ENCODE measurements at regions not wholly inside any gene's neighbourhood (a gene's known extent, or its start where the extent isn't known, plus 50 kb on each side); places are given as distances from the start of the nearest gene placed in this dataset.
A peak's percentile ranks its signal among the peaks of the same experiment; 100 is the strongest.
"Not testable (repeated sequence)": the region's sequence is repeated elsewhere in the genome, so short reads cannot be mapped to it uniquely, and the experiment has no call there.

- H3K4me2 ChIP-seq (ENCODE audit: low read length) = no peak overlapping the region
- H2BK12ac ChIP-seq (ENCODE audit: low read length) = no peak overlapping the region
- no peak overlapping the region for H3K9ac ChIP-seq (ENCODE audit: low read length)
- H3K9me3 ChIP-seq (ENCODE audit: insufficient read depth, low read depth, low read length) = no peaks in the 10 kb centered on the region
- no peak overlapping the region for H3K27ac ChIP-seq (ENCODE audit: low read depth, low read length)
- no peak overlapping the region for H2AFZ ChIP-seq (ENCODE audit: insufficient read depth, low read length, poor library complexity)
- H3K27me3 ChIP-seq (ENCODE audit: insufficient read depth, low read length) = no peaks in the 10 kb centered on the region
- H3K36me3 ChIP-seq (ENCODE audit: control insufficient read depth in 1 of 2, insufficient read depth in 2 of 2, low read length in 2 of 2) = no peaks in the 10 kb centered on the region
- peak in 1 of 2 donors; percentile 35 for DNase-seq
- no peak overlapping the region for H4K8ac ChIP-seq (ENCODE audit: low read depth, low read length)
- no peak overlapping the region for H4K12ac ChIP-seq (ENCODE audit: low read depth, low read length)
- no peak overlapping the region for H3K4me3 ChIP-seq (ENCODE audit: low read depth, low read length)
- no peak overlapping the region for H3K23ac ChIP-seq (ENCODE audit: low read length)
- H4K91ac ChIP-seq (ENCODE audit: low read depth, low read length) = no peak overlapping the region
- H2AK5ac ChIP-seq (ENCODE audit: low read length) = no peak overlapping the region
- H3K4me1 ChIP-seq (ENCODE audit: control insufficient read depth in 1 of 2, insufficient read depth in 2 of 2, low read length in 2 of 2) = peaks cover 0 to 2% of the 10 kb centered on the region in 2 experiments
- H3K79me2 ChIP-seq (ENCODE audit: control insufficient read depth, insufficient read depth, low read length, poor library complexity) = no peaks in the 10 kb centered on the region
- no peak overlapping the region for H3K18ac ChIP-seq (ENCODE audit: low read length)
- no peak overlapping the region for H2BK5ac ChIP-seq (ENCODE audit: low read depth, low read length, poor library complexity)
- H3K79me1 ChIP-seq (ENCODE audit: low read length) = no peaks in the 10 kb centered on the region
- WGBS (ENCODE audit: extremely low coverage, insufficient coverage, insufficient read length) = no CpG with 5 or more reads among the region's 9 CpGs
- no peak overlapping the region for H3K4ac ChIP-seq (ENCODE audit: low read depth, low read length)
- H2BK120ac ChIP-seq (ENCODE audit: insufficient read depth, low read length, poor library complexity) = no peak overlapping the region
- no peak overlapping the region for H3K14ac ChIP-seq (ENCODE audit: low read length)
Measured at GRCh38 chr15:96200357-96200967, 130.0 kb upstream of the NR2F2 start.

- H3K79me1 ChIP-seq (ENCODE audit: low read length) = no peaks in the 10 kb centered on the region
- no peak overlapping the region for H3K4me2 ChIP-seq (ENCODE audit: low read length)
- no peak overlapping the region for H3K4me3 ChIP-seq (ENCODE audit: low read depth, low read length)
- H3K4ac ChIP-seq (ENCODE audit: low read depth, low read length) = no peak overlapping the region
- H2BK5ac ChIP-seq (ENCODE audit: low read depth, low read length, poor library complexity) = no peak overlapping the region
- H3K36me3 ChIP-seq (ENCODE audit: control insufficient read depth in 1 of 2, insufficient read depth in 2 of 2, low read length in 2 of 2) = no peaks in the 10 kb centered on the region
- H3K9ac ChIP-seq (ENCODE audit: low read length) = no peak overlapping the region
- H3K27me3 ChIP-seq (ENCODE audit: insufficient read depth, low read length) = no peaks in the 10 kb centered on the region
- peaks cover 0 to 2% of the 10 kb centered on the region in 2 experiments for H3K4me1 ChIP-seq (ENCODE audit: control insufficient read depth in 1 of 2, insufficient read depth in 2 of 2, low read length in 2 of 2)
- no peak overlapping the region for H4K91ac ChIP-seq (ENCODE audit: low read depth, low read length)
- no peak overlapping the region for H2AK5ac ChIP-seq (ENCODE audit: low read length)
- H3K79me2 ChIP-seq (ENCODE audit: control insufficient read depth, insufficient read depth, low read length, poor library complexity) = no peaks in the 10 kb centered on the region
- no peak overlapping the region for H4K12ac ChIP-seq (ENCODE audit: low read depth, low read length)
- no peak overlapping the region for H3K27ac ChIP-seq (ENCODE audit: low read depth, low read length)
- H3K18ac ChIP-seq (ENCODE audit: low read length) = no peak overlapping the region
- H2BK120ac ChIP-seq (ENCODE audit: insufficient read depth, low read length, poor library complexity) = no peak overlapping the region
- WGBS (ENCODE audit: extremely low coverage, insufficient coverage, insufficient read length) = no CpG with 5 or more reads among the region's 2 CpGs
- no peak overlapping the region for H3K23ac ChIP-seq (ENCODE audit: low read length)
- peak overlapping the region; percentile 45 for H2BK12ac ChIP-seq (ENCODE audit: low read length)
- no peak overlapping the region for H2AFZ ChIP-seq (ENCODE audit: insufficient read depth, low read length, poor library complexity)
- H3K9me3 ChIP-seq (ENCODE audit: insufficient read depth, low read depth, low read length) = no peaks in the 10 kb centered on the region
- H3K14ac ChIP-seq (ENCODE audit: low read length) = no peak overlapping the region
- H4K8ac ChIP-seq (ENCODE audit: low read depth, low read length) = no peak overlapping the region
- DNase-seq = no peak
Measured at GRCh38 chr15:96201696-96202095, 128.8 kb upstream of the NR2F2 start.

- H3K27ac ChIP-seq (ENCODE audit: low read depth, low read length); H3K27me3 ChIP-seq (ENCODE audit: insufficient read depth, low read length); H3K14ac ChIP-seq (ENCODE audit: low read length); H4K8ac ChIP-seq (ENCODE audit: low read depth, low read length); H2AK5ac ChIP-seq (ENCODE audit: low read length); H3K79me1 ChIP-seq (ENCODE audit: low read length); H3K79me2 ChIP-seq (ENCODE audit: control insufficient read depth, insufficient read depth, low read length, poor library complexity); H3K4me3 ChIP-seq (ENCODE audit: low read depth, low read length); H3K4me2 ChIP-seq (ENCODE audit: low read length); H3K36me3 ChIP-seq (ENCODE audit: control insufficient read depth in 1 of 2, insufficient read depth in 2 of 2, low read length in 2 of 2); H3K4me1 ChIP-seq (ENCODE audit: control insufficient read depth in 1 of 2, insufficient read depth in 2 of 2, low read length in 2 of 2); H2AFZ ChIP-seq (ENCODE audit: insufficient read depth, low read length, poor library complexity); H4K91ac ChIP-seq (ENCODE audit: low read depth, low read length); H3K4ac ChIP-seq (ENCODE audit: low read depth, low read length); H3K18ac ChIP-seq (ENCODE audit: low read length); H3K9ac ChIP-seq (ENCODE audit: low read length); DNase-seq; H2BK5ac ChIP-seq (ENCODE audit: low read depth, low read length, poor library complexity); H2BK12ac ChIP-seq (ENCODE audit: low read length); H2BK120ac ChIP-seq (ENCODE audit: insufficient read depth, low read length, poor library complexity); H4K12ac ChIP-seq (ENCODE audit: low read depth, low read length); H3K9me3 ChIP-seq (ENCODE audit: insufficient read depth, low read depth, low read length); H3K23ac ChIP-seq (ENCODE audit: low read length): not testable (repeated sequence)
- WGBS (ENCODE audit: extremely low coverage, insufficient coverage, insufficient read length) = no CpG with 5 or more reads among the region's 1 CpG
Measured at GRCh38 chr15:96205588-96205987, 124.9 kb upstream of the NR2F2 start.

GRCh38 chr15:96207377-96208006 is 123.0 kb upstream of the NR2F2 start:
- Histone ChIP-seq H2AK5ac (ENCODE audit: low read length) (no peak overlapping the region), H2BK5ac (ENCODE audit: low read depth, low read length, poor library complexity) (no peak overlapping the region), H4K91ac (ENCODE audit: low read depth, low read length) (no peak overlapping the region), H3K4me2 (ENCODE audit: low read length) (no peak overlapping the region), H2BK120ac (ENCODE audit: insufficient read depth, low read length, poor library complexity) (no peak overlapping the region), H3K27me3 (ENCODE audit: insufficient read depth, low read length) (no peaks in the 10 kb centered on the region), H3K79me1 (ENCODE audit: low read length) (no peaks in the 10 kb centered on the region), H4K12ac (ENCODE audit: low read depth, low read length) (no peak overlapping the region), H3K18ac (ENCODE audit: low read length) (no peak overlapping the region), H3K4me1 (ENCODE audit: control insufficient read depth in 1 of 2, insufficient read depth in 2 of 2, low read length in 2 of 2) (peaks cover 0 to 3% of the 10 kb centered on the region in 2 experiments), H2AFZ (ENCODE audit: insufficient read depth, low read length, poor library complexity) (no peak overlapping the region), H3K27ac (ENCODE audit: low read depth, low read length) (no peak overlapping the region), H3K79me2 (ENCODE audit: control insufficient read depth, insufficient read depth, low read length, poor library complexity) (no peaks in the 10 kb centered on the region), H3K4ac (ENCODE audit: low read depth, low read length) (no peak overlapping the region), H3K36me3 (ENCODE audit: control insufficient read depth in 1 of 2, insufficient read depth in 2 of 2, low read length in 2 of 2) (no peaks in the 10 kb centered on the region), H3K9me3 (ENCODE audit: insufficient read depth, low read depth, low read length) (no peaks in the 10 kb centered on the region), H3K9ac (ENCODE audit: low read length) (no peak overlapping the region), H4K8ac (ENCODE audit: low read depth, low read length) (no peak overlapping the region), H3K23ac (ENCODE audit: low read length) (no peak overlapping the region), H3K4me3 (ENCODE audit: low read depth, low read length) (no peak overlapping the region), H3K14ac (ENCODE audit: low read length) (no peak overlapping the region), H2BK12ac (ENCODE audit: low read length) (no peak overlapping the region)
- no CpG with 5 or more reads among the region's 2 CpGs for WGBS (ENCODE audit: extremely low coverage, insufficient coverage, insufficient read length)
- DNase-seq = no peak

Measured in trophoblast cell (in vitro differentiated cells and primary cell).